ENCODE measurements at regions not wholly inside any gene's neighbourhood (a gene's known extent, or its start where the extent isn't known, plus 50 kb on each side); places are given as distances from the start of the nearest gene placed in this dataset.

GRCh38 chr10:10146604-10147003 lies 871.1 kb upstream of the CELF2 start:
- DNase-seq (ENCODE audit: extremely low read depth, low read depth): no peak
- no peak overlapping the region for H3K4me3 ChIP-seq (replicated peaks; ENCODE audit: low read depth, low read length)
- no peak for TF ChIP-seq CTCF (IDR thresholded peaks at IDR 0.05; ENCODE audit: low read depth, low read length, missing control alignments)

GRCh38 chr10:10149899-10150298 lies 867.8 kb upstream of the CELF2 start:
- no peak overlapping the region for H3K4me3 ChIP-seq (replicated peaks; ENCODE audit: low read depth, low read length)
- TF ChIP-seq CTCF (IDR thresholded peaks at IDR 0.05; ENCODE audit: low read depth, low read length, missing control alignments): no peak
- DNase-seq (ENCODE audit: extremely low read depth, low read depth): no peak

- no peak for TF ChIP-seq CTCF (IDR thresholded peaks at IDR 0.05; ENCODE audit: low read depth, low read length, missing control alignments)
These were observed 860.6 kb upstream of the CELF2 start for GRCh38 chr10:10156917-10157600.

GRCh38 chr10:10160821-10161312 lies 856.8 kb upstream of the CELF2 start:
- H3K4me3 ChIP-seq (replicated peaks; ENCODE audit: low read depth, low read length): no peak overlapping the region
- no peak for TF ChIP-seq CTCF (IDR thresholded peaks at IDR 0.05; ENCODE audit: low read depth, low read length, missing control alignments)
- no peak for DNase-seq (ENCODE audit: extremely low read depth, low read depth)

More at GRCh38 chr10:10156917-10157600, 860.6 kb upstream of the CELF2 start:
- H3K4me3 ChIP-seq (replicated peaks; ENCODE audit: low read depth, low read length): no peak overlapping the region
- no peak for DNase-seq (ENCODE audit: extremely low read depth, low read depth)

GRCh38 chr10:10164848-10165247 lies 852.8 kb upstream of the CELF2 start:
- no peak for TF ChIP-seq CTCF (IDR thresholded peaks at IDR 0.05; ENCODE audit: low read depth, low read length, missing control alignments)
- DNase-seq (ENCODE audit: extremely low read depth, low read depth): no peak
- H3K4me3 ChIP-seq (replicated peaks; ENCODE audit: low read depth, low read length): no peak overlapping the region

GRCh38 chr10:10165415-10165814 lies 852.3 kb upstream of the CELF2 start:
- TF ChIP-seq CTCF (IDR thresholded peaks at IDR 0.05; ENCODE audit: low read depth, low read length, missing control alignments): no peak
- no peak for DNase-seq (ENCODE audit: extremely low read depth, low read depth)
- no peak overlapping the region for H3K4me3 ChIP-seq (replicated peaks; ENCODE audit: low read depth, low read length)

GRCh38 chr10:10178476-10178875 lies 839.2 kb upstream of the CELF2 start:
- no peak for TF ChIP-seq CTCF (IDR thresholded peaks at IDR 0.05; ENCODE audit: low read depth, low read length, missing control alignments)
- H3K4me3 ChIP-seq (replicated peaks; ENCODE audit: low read depth, low read length): no peak overlapping the region
- DNase-seq (ENCODE audit: extremely low read depth, low read depth): no peak
